ENCODE measurements at regions not wholly inside any gene's neighbourhood (a gene's known extent, or its start where the extent isn't known, plus 50 kb on each side); places are given as distances from the start of the nearest gene placed in this dataset.

GRCh38 chr6:155832596-155832995 lies 377.0 kb upstream of the NOX3 start:
- TF ChIP-seq CTCF (conservative IDR thresholded peaks at IDR 0.05 in 1 of 2, IDR thresholded peaks at IDR 0.05 in 1 of 2; ENCODE audit: extremely low read depth in 1 of 2, insufficient read depth in 1 of 2, low read depth in 1 of 2, low read length in 2 of 2) (no peak), EZH2 (IDR thresholded peaks at IDR 0.05; ENCODE audit: borderline replicate concordance, low read length) (no peak)

Measured in mammary epithelial cell (primary cell).